HEK293 (cell line): ENCODE measurements at regions not wholly inside any gene's neighbourhood (a gene's known extent, or its start where the extent isn't known, plus 50 kb on each side); places are given as distances from the start of the nearest gene placed in this dataset.

Experiments
- CTCF ChIP-seq: fragments of 450-650 bp; formaldehyde crosslinking; IDR thresholded peaks from 2 replicates; pipeline ENCODE4 v1.5.1; 2016; ENCODE audit warnings: missing biosample characterization, missing genetic modification characterization
- SCRT1 ChIP-seq: fragments of 450-650 bp; formaldehyde crosslinking; IDR thresholded peaks from 2 replicates; pipeline ENCODE4 v1.5.1; 2016; ENCODE audit warnings: missing biosample characterization, missing genetic modification characterization, borderline replicate concordance
- TRIM28 ChIP-seq: IDR thresholded peaks from 2 replicates; pipeline ENCODE4 v1.6.1; 2011; ENCODE audit warnings: low read length, control low read depth, borderline replicate concordance
- ZBTB26 ChIP-seq: fragments of 450-650 bp; formaldehyde crosslinking; optimal IDR thresholded peaks from 2 replicates; pipeline ENCODE3; 2016; ENCODE audit warnings: missing biosample characterization, mild to moderate bottlenecking, missing genetic modification characterization
- ZBTB8A ChIP-seq: fragments of 450-650 bp; formaldehyde crosslinking; IDR thresholded peaks from 2 replicates; pipeline ENCODE4 v1.5.1; 2016; ENCODE audit warnings: missing biosample characterization, missing genetic modification characterization
- ZNF174 ChIP-seq: fragments of 450-650 bp; formaldehyde crosslinking; IDR thresholded peaks from 2 replicates; pipeline ENCODE4 v1.5.0; 2017; ENCODE audit warnings: missing biosample characterization, mild to moderate bottlenecking, missing genetic modification characterization
- ZNF274 ChIP-seq, 2 experiments: fragments of 200-500 bp in 1 of 2; fragments of 450-650 bp in 1 of 2; sonication (Bioruptor generic) in 1 of 2; formaldehyde crosslinking in 1 of 2; IDR thresholded peaks; 2 replicates each; pipeline versions ENCODE4 v1.5.1 to v1.6.1; 2014 to 2016; ENCODE audit warnings: borderline replicate concordance in 1 of 2, inconsistent platforms in 1 of 2, low read length in 1 of 2, missing biosample characterization in 1 of 2, missing genetic modification characterization in 1 of 2
- ZNF610 ChIP-seq: fragments of 450-650 bp; formaldehyde crosslinking; IDR thresholded peaks from 2 replicates; pipeline ENCODE4 v1.5.1; 2016; ENCODE audit warnings: missing biosample characterization, missing genetic modification characterization, borderline replicate concordance
- ZNF654 ChIP-seq: fragments of 450-650 bp; formaldehyde crosslinking; IDR thresholded peaks from 2 replicates; pipeline ENCODE4 v1.5.1; 2016; ENCODE audit warnings: low read depth, missing biosample characterization, missing genetic modification characterization

- TF ChIP-seq SCRT1 (tag by site-specific recombination) (no peak), ZBTB26 (tag by site-specific recombination) (no peak), TRIM28 (no peak), ZNF274 (IDR thresholded peaks at IDR 0.05; ENCODE audit: low read length) (no peak), ZNF274 (tag by site-specific recombination; IDR thresholded peaks at IDR 0.05; ENCODE audit: borderline replicate concordance) (no peak), ZNF174 (tag by site-specific recombination) (no peak), ZBTB8A (tag by site-specific recombination) (no peak), ZNF654 (no peak), CTCF (no peak), ZNF610 (tag by site-specific recombination) (no peak)
These were observed 338.5 kb downstream of the AKAIN1 start for GRCh38 chr18:4858379-4859127.
